ENCODE measurements at regions not wholly inside any gene's neighbourhood (a gene's known extent, or its start where the extent isn't known, plus 50 kb on each side); places are given as distances from the start of the nearest gene placed in this dataset.
A peak's percentile ranks its signal among the peaks of the same experiment; 100 is the strongest.

GRCh38 chr12:95412482-95413311, 61.3 kb upstream of the METAP2 start:
- DNase-seq, result peak; percentile 91

- DNase-seq, result peak; percentile 9
Observed at GRCh38 chr12:95413576-95413975, 60.4 kb upstream of the METAP2 start.

GRCh38 chr12:95415451-95415850, 58.5 kb upstream of the METAP2 start:
- DNase-seq, result no peak

GRCh38 chr12:95416111-95416636, 57.8 kb upstream of the METAP2 start:
- no peak for DNase-seq

- no peak for DNase-seq
Observed at GRCh38 chr12:95417372-95417771, 56.6 kb upstream of the METAP2 start.

- DNase-seq, result no peak
Observed at GRCh38 chr12:95418142-95418541, 55.8 kb upstream of the METAP2 start.
